ENCODE measurements at regions not wholly inside any gene's neighbourhood (a gene's known extent, or its start where the extent isn't known, plus 50 kb on each side); places are given as distances from the start of the nearest gene placed in this dataset.

GRCh38 chr6:105596284-105596755 lies 193.4 kb upstream of the PREP start:
- TF ChIP-seq CTCF (IDR thresholded peaks at IDR 0.05 in 4 of 5, conservative IDR thresholded peaks at IDR 0.05 in 1 of 5) (no peak), POLR2A (IDR thresholded peaks at IDR 0.05) (no peak)

Measured in gastrocnemius medialis (tissue), 4 donors.